Pancreas (tissue), 10 donors: ENCODE measurements at regions not wholly inside any gene's neighbourhood (a gene's known extent, or its start where the extent isn't known, plus 50 kb on each side); places are given as distances from the start of the nearest gene placed in this dataset.

Source experiments
- ATAC-seq, 4 donors: fragments of 200-7000 bp; cut with Tn5 transposase; one replicate each; pipeline versions ENCODE4 v1.8.0 to v1.9.1; 2020; ENCODE audit warnings: mild to moderate bottlenecking in 4 of 4, moderate library complexity in 4 of 4
- DNase-seq, 6 donors: peaks; one replicate each; pipeline ENCODE4 v3.0.0-alpha.2; 2020
- FAIRE-seq: peaks from 2 replicates; lab custom pipeline; 2012; peaks lifted over from hg19 to GRCh38; lab: Jason Lieb, UNC
- H3K27ac ChIP-seq, 4 donors: fragments of 200-600 bp; sonication (generic); 1 replicate in 3 of 4; 2 replicates in 1 of 4; pipeline versions ENCODE4 v1.5.0 to v1.8.0; 2020
- H3K27me3 ChIP-seq, 4 donors: fragments of 200-600 bp; one replicate each; pipeline ENCODE4 v1.8.0; 2021
- H3K36me3 ChIP-seq, 3 donors: fragments of 200-600 bp; sonication (generic) in 1 of 3; one replicate each; pipeline versions ENCODE4 v1.5.0 to v1.8.0; 2020 to 2021
- H3K4me1 ChIP-seq, 3 donors: fragments of 200-600 bp; one replicate each; pipeline ENCODE4 v1.8.0; 2021
- H3K4me3 ChIP-seq, 4 donors: fragments of 200-600 bp; sonication (generic) in 2 of 4; one replicate each; pipeline versions ENCODE4 v1.5.0 to v1.8.0; 2020 to 2021
- H3K9me3 ChIP-seq, 4 donors: fragments of 200-600 bp; one replicate each; pipeline ENCODE4 v1.8.0; 2021
- WGBS, 2 donors: extraction: QIAGEN DNeasy Blood & Tissue Kit; methylation state at CpG; one replicate each; pipeline ENCODE4 v1.1.7; 2013; 5-methylcytosine and 5-hydroxymethylcytosine counted together
- intact Hi-C, 3 donors: fragments of 100-400 bp; cut with DNase I; formaldehyde crosslinking; loops; one replicate each; pipeline versions ENCODE4 v1.11.1 to v1.14.2; 2022
- TF ChIP-seq, protein P1 (sequence below), 4 donors: fragments of 200-600 bp; sonication (generic) in 3 of 4; IDR thresholded peaks; one replicate each; pipeline versions ENCODE4 v1.5.0 to v1.8.0; 2021; ENCODE audit warnings: antibody characterized with exemption in 4 of 4
- donor health status: healthy with polysubstance abuse.
- donor health status: DM: no; HTN: no; CAD: no; lungs with moderate emphysema.
- donor health status: DM: no; HTN: no; CAD: no.
- donor health status: control.
- donor health status: control.
- donor health status: Bipolar disorder and iron deficiency.
- donor health status: DM: yes; HTN: yes; CAD: no.
- donor health status: DM: no; HTN: no; CAD: no.
- donor health status: DM: no; HTN: no; CAD: no.
- donor health status: DM: yes; HTN: yes; CAD: no.

DNA sequence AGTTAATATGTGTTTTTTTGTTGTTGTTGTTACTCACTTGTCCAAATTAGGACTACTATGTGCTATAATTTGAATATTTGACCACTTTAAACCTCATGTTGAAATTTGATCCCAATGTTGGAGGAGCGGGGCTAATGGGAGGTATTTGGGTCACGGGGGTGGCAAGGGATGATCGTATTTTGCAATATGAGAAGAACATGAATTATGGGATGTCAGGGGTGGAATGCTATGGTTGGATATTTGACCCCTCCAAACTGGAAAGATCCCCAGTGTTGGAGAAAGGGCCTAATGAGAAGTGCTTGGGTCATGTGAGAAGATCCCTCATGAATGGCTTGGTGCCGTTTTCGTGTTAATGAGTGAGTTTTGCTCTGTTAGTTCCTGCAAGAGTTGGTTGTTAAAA, 119.8 kb downstream of the NUDT12 start:
- DNase-seq, result no peak
- no peak for ATAC-seq
- no peaks in the 10 kb centered on the region for H3K36me3 ChIP-seq
- no peak overlapping the region for H3K4me3 ChIP-seq
- no peaks in the 10 kb centered on the region for H3K9me3 ChIP-seq
- no peak for FAIRE-seq
- H3K27ac ChIP-seq, result no peak overlapping the region
- no peaks in the 10 kb centered on the region for H3K4me1 ChIP-seq
- H3K27me3 ChIP-seq, result no peaks in the 10 kb centered on the region
- TF ChIP-seq, protein P1, sequence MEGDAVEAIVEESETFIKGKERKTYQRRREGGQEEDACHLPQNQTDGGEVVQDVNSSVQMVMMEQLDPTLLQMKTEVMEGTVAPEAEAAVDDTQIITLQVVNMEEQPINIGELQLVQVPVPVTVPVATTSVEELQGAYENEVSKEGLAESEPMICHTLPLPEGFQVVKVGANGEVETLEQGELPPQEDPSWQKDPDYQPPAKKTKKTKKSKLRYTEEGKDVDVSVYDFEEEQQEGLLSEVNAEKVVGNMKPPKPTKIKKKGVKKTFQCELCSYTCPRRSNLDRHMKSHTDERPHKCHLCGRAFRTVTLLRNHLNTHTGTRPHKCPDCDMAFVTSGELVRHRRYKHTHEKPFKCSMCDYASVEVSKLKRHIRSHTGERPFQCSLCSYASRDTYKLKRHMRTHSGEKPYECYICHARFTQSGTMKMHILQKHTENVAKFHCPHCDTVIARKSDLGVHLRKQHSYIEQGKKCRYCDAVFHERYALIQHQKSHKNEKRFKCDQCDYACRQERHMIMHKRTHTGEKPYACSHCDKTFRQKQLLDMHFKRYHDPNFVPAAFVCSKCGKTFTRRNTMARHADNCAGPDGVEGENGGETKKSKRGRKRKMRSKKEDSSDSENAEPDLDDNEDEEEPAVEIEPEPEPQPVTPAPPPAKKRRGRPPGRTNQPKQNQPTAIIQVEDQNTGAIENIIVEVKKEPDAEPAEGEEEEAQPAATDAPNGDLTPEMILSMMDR (IDR thresholded peaks at IDR 0.05), result no peak
- WGBS, 2 donors, result 87 to 95% methylated on average over 5 of the region's 5 CpGs
- intact Hi-C loops, result no loop called here

DNA sequence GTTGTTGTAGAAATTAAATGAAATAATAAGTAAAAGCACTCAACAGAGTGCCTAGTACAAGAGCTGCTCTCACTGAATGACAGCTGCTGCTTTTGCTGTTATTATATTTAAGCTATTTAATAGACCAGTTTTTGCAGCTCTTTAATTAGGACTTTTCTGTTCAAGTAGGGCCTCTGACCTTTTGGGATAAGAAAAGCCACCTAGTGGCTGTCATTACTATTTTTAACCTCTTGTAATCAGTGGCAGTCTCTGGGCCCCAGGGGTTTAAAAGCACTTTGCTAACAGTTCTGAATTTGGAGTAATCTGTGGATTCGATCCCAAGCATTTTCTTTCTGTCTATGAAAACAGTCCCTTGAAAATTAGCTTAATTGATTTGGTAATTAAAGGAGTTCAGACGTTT, 121.1 kb downstream of the NUDT12 start:
- DNase-seq, result no peak
- Histone ChIP-seq H3K27me3 (no peaks in the 10 kb centered on the region), H3K9me3 (no peaks in the 10 kb centered on the region), H3K4me3 (no peak overlapping the region), H3K36me3 (no peaks in the 10 kb centered on the region), H3K27ac (no peak overlapping the region), H3K4me1 (peaks cover 0 to 1% (median 0%) of the 10 kb centered on the region in 3 donors)
- intact Hi-C loops, result no loop called here
- TF ChIP-seq, protein P1 (IDR thresholded peaks at IDR 0.05), result no peak
- 47 to 50% methylated on average over 2 of the region's 2 CpGs for WGBS, 2 donors
- no peak for ATAC-seq
- no peak for FAIRE-seq

DNA sequence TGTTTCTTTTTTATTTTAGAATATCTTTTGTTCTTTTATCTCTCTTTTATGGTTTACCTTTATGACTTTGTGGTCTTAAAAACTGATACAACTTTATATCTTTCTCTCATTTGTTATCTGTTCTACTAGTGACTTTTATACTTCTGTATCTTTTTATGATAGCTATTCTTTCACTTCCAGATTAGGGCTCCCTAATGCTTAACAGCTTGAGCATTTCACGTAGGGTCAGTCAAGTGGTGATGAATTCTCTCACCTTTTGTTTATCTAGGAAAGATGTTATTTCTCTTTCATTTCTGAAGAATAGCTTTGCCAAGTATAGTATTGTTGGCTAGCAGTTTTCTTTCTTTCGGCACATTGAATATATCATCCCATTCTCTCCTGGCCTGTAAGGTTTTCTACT, 123.6 kb downstream of the NUDT12 start:
- 67 to 70% methylated on average over 2 of the region's 2 CpGs for WGBS, 2 donors
- no peak overlapping the region for H3K27ac ChIP-seq
- ATAC-seq, result no peak
- no peaks in the 10 kb centered on the region for H3K27me3 ChIP-seq
- TF ChIP-seq, protein P1 (IDR thresholded peaks at IDR 0.05), result no peak
- peaks cover 0 to 4% (median 0%) of the 10 kb centered on the region in 3 donors for H3K4me1 ChIP-seq
- peak; percentile 47 for FAIRE-seq
- no peaks in the 10 kb centered on the region for H3K9me3 ChIP-seq
- no peak for DNase-seq
- intact Hi-C loops, result no loop called here
- H3K4me3 ChIP-seq, result no peak overlapping the region
- H3K36me3 ChIP-seq, result no peaks in the 10 kb centered on the region

DNA sequence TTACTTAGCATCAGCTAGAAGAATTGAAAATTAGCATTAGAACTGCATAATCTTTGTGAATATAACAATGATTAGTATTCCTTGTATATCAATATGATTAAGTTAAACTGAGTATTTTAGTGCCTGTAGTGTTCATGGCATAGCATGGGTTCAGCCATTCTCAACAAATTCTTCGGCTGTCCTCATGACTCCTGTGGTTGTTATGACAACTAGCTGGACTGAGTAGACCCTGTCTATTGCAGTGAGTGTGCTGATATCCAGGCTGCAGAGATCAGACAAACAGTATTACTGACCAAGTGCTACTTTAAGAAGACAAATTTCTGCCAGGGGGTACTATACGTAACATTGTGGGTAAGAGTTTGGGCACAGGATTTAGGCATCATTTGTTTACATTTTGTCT, 125.9 kb downstream of the NUDT12 start:
- Histone ChIP-seq H3K36me3 (no peaks in the 10 kb centered on the region), H3K27me3 (no peaks in the 10 kb centered on the region), H3K4me1 (peaks cover 0 to 4% (median 0%) of the 10 kb centered on the region in 3 donors), H3K9me3 (no peaks in the 10 kb centered on the region), H3K4me3 (no peak overlapping the region), H3K27ac (no peak overlapping the region)
- FAIRE-seq (no peak), ATAC-seq (peak in 1 of 4 donors; percentile 28), DNase-seq (no peak)
- TF ChIP-seq, protein P1 (IDR thresholded peaks at IDR 0.05), result no peak
- 81 to 88% methylated on average over 2 of the region's 2 CpGs for WGBS, 2 donors
- intact Hi-C loops, result no loop called here

DNA sequence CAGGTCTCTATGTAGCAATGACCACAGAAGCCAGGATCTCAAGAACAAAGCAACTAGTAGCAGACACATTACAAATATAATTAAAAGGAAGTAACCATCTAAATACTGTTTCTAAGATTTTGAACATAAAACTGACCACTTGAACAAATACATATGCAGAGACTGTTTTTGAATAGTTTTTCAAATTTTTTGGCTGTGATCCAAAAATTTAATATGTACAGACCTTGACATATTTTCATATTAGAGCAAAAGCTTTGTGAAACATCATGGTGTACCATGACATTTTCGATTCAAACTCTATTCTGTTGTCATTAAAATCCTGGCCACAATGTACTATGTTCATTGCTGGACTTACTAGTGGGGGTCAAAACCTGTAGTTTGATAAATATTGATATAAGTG, 126.5 kb downstream of the NUDT12 start:
- no peaks in the 10 kb centered on the region for H3K27me3 ChIP-seq
- intact Hi-C loops, result no loop called here
- no peak overlapping the region for H3K27ac ChIP-seq
- H3K4me3 ChIP-seq, result no peak overlapping the region
- H3K36me3 ChIP-seq, result no peaks in the 10 kb centered on the region
- no peak for FAIRE-seq
- ATAC-seq, result no peak
- TF ChIP-seq, protein P1 (IDR thresholded peaks at IDR 0.05), result no peak
- no peaks in the 10 kb centered on the region for H3K9me3 ChIP-seq
- WGBS, 2 donors, result 33% methylated on average over 1 of the region's 1 CpG
- DNase-seq, result no peak
- peaks cover 0 to 4% (median 0%) of the 10 kb centered on the region in 3 donors for H3K4me1 ChIP-seq
